ENCODE measurements at regions not wholly inside any gene's neighbourhood (a gene's known extent, or its start where the extent isn't known, plus 50 kb on each side); places are given as distances from the start of the nearest gene placed in this dataset.
"Not testable (repeated sequence)": the region's sequence is repeated elsewhere in the genome, so short reads cannot be mapped to it uniquely, and the experiment has no call there.

GRCh38 chr15:30816430-30816829 lies 87.3 kb upstream of the FAN1 start:
- no peak for TF ChIP-seq CTCF (IDR thresholded peaks at IDR 0.05)
- intact Hi-C loops (cut with DNase I; ENCODE audit: low total_unique reads): no loop called here
- H3K4me3 ChIP-seq (ENCODE audit: low read depth, poor library complexity, severe bottlenecking): no peak overlapping the region
- DNase-seq (ENCODE audit: low spot score in 2 of 2): no peak
- WGBS, 2 donors: 83 to 87% methylated on average over 19 of the region's 19 CpGs

- H3K4me3 ChIP-seq (ENCODE audit: low read depth, poor library complexity, severe bottlenecking); DNase-seq (ENCODE audit: low spot score in 2 of 2); intact Hi-C loops (cut with DNase I; ENCODE audit: low total_unique reads): not testable (repeated sequence)
- WGBS, 2 donors: 77 to 80% methylated on average over 15 of the region's 15 CpGs
Observed at GRCh38 chr15:30823068-30823813, 80.5 kb upstream of the FAN1 start.

GRCh38 chr15:30824518-30825195 lies 79.1 kb upstream of the FAN1 start:
- no peak overlapping the region for H3K4me3 ChIP-seq (ENCODE audit: low read depth, poor library complexity, severe bottlenecking)
- 77 to 78% methylated on average over 14 of the region's 14 CpGs for WGBS, 2 donors
- no peak for TF ChIP-seq POLR2A (IDR thresholded peaks at IDR 0.05)
- TF ChIP-seq CTCF (IDR thresholded peaks at IDR 0.05): no peak
- intact Hi-C loops (cut with DNase I; ENCODE audit: low total_unique reads): no loop called here
- DNase-seq (ENCODE audit: low spot score in 2 of 2): no peak

- TF ChIP-seq POLR2A (IDR thresholded peaks at IDR 0.05) (no peak), CTCF (IDR thresholded peaks at IDR 0.05) (no peak)
- no peak overlapping the region for H3K4me3 ChIP-seq (ENCODE audit: low read depth, poor library complexity, severe bottlenecking)
- no peak for DNase-seq (ENCODE audit: low spot score in 2 of 2)
- intact Hi-C loops (cut with DNase I; ENCODE audit: low total_unique reads): no loop called here
- WGBS, 2 donors: 79 to 81% methylated on average over 10 of the region's 10 CpGs
Observed at GRCh38 chr15:30827625-30828303, 76.0 kb upstream of the FAN1 start.

GRCh38 chr15:30828304-30828639 lies 75.4 kb upstream of the FAN1 start:
- intact Hi-C loops (cut with DNase I; ENCODE audit: low total_unique reads); DNase-seq (ENCODE audit: low spot score in 2 of 2); H3K4me3 ChIP-seq (ENCODE audit: low read depth, poor library complexity, severe bottlenecking): not testable (repeated sequence)
- WGBS, 2 donors: 22 to 37% methylated on average over 6 to 8 of the region's 8 CpGs

- no peak for DNase-seq (ENCODE audit: low spot score in 2 of 2)
- intact Hi-C loops (cut with DNase I; ENCODE audit: low total_unique reads): no loop called here
- 85 to 89% methylated on average over 4 of the region's 4 CpGs for WGBS, 2 donors
- no peak for TF ChIP-seq POLR2A (IDR thresholded peaks at IDR 0.05)
- TF ChIP-seq CTCF (IDR thresholded peaks at IDR 0.05): no peak
- no peak overlapping the region for H3K4me3 ChIP-seq (ENCODE audit: low read depth, poor library complexity, severe bottlenecking)
Observed at GRCh38 chr15:30830961-30831360, 72.8 kb upstream of the FAN1 start.

GRCh38 chr15:30833379-30833778 lies 70.3 kb upstream of the FAN1 start:
- intact Hi-C loops (cut with DNase I; ENCODE audit: low total_unique reads); DNase-seq (ENCODE audit: low spot score in 2 of 2); H3K4me3 ChIP-seq (ENCODE audit: low read depth, poor library complexity, severe bottlenecking): not testable (repeated sequence)
- 51 to 54% methylated on average over 7 of the region's 7 CpGs for WGBS, 2 donors

GRCh38 chr15:30841639-30842038 lies 62.1 kb upstream of the FAN1 start:
- H3K4me3 ChIP-seq (ENCODE audit: low read depth, poor library complexity, severe bottlenecking); DNase-seq (ENCODE audit: low spot score in 2 of 2); intact Hi-C loops (cut with DNase I; ENCODE audit: low total_unique reads): not testable (repeated sequence)
- 93 to 97% methylated on average over 2 of the region's 2 CpGs for WGBS, 2 donors

- DNase-seq (ENCODE audit: low spot score in 2 of 2); intact Hi-C loops (cut with DNase I; ENCODE audit: low total_unique reads); H3K4me3 ChIP-seq (ENCODE audit: low read depth, poor library complexity, severe bottlenecking): not testable (repeated sequence)
- WGBS, 2 donors: 49 to 62% methylated on average over 4 to 5 of the region's 5 CpGs
Observed at GRCh38 chr15:30842798-30843472, 60.8 kb upstream of the FAN1 start.

- intact Hi-C loops (cut with DNase I; ENCODE audit: low total_unique reads); DNase-seq (ENCODE audit: low spot score in 2 of 2); H3K4me3 ChIP-seq (ENCODE audit: low read depth, poor library complexity, severe bottlenecking): not testable (repeated sequence)
- 82 to 88% methylated on average over 1 of the region's 1 CpG for WGBS, 2 donors
Observed at GRCh38 chr15:30845536-30845935, 58.2 kb upstream of the FAN1 start.

Data from lower leg skin (tissue), 4 donors.